OCI-LY1 (cell line): ENCODE measurements at regions not wholly inside any gene's neighbourhood (a gene's known extent, or its start where the extent isn't known, plus 50 kb on each side); places are given as distances from the start of the nearest gene placed in this dataset.

Experiments
- H2AFZ ChIP-seq: fragments of 200-600 bp; sonication (generic), shearing (Covaris generic); 2 replicates; pipeline ENCODE4 v1.6.0; 2014; ENCODE audit warnings: antibody characterized with exemption, mild to moderate bottlenecking, low read length
- H3F3A ChIP-seq: fragments of 200-600 bp; sonication (generic), shearing (Covaris generic); 2 replicates; pipeline ENCODE4 v1.6.0; 2014; ENCODE audit warnings: mild to moderate bottlenecking, antibody characterized with exemption, low read length, moderate library complexity; ENCODE audit not compliant: insufficient read depth
- H3K27ac ChIP-seq: fragments of 200-600 bp; sonication (generic); 2 replicates; pipeline ENCODE4 v1.5.1; 2014; ENCODE audit warnings: low read length, mixed run types, mild to moderate bottlenecking, low read depth; ENCODE audit not compliant: poor library complexity, severe bottlenecking
- H3K27me3 ChIP-seq: fragments of 200-600 bp; sonication (generic); 2 replicates; pipeline ENCODE4 v1.6.0; 2014; ENCODE audit warnings: antibody characterized with exemption, mild to moderate bottlenecking, low read length, moderate library complexity; ENCODE audit not compliant: insufficient read depth
- H3K36me3 ChIP-seq: fragments of 200-600 bp; sonication (generic); 2 replicates; pipeline ENCODE4 v1.6.1; 2014; ENCODE audit warnings: mild to moderate bottlenecking, antibody characterized with exemption, low read length, moderate library complexity, mixed read lengths; ENCODE audit not compliant: insufficient read depth
- H3K4me1 ChIP-seq: fragments of 200-600 bp; sonication (generic); 2 replicates; pipeline ENCODE4 v1.5.1; 2014; ENCODE audit warnings: mild to moderate bottlenecking, low read length, moderate library complexity; ENCODE audit not compliant: insufficient read depth, severe bottlenecking
- H3K4me2 ChIP-seq: fragments of 200-600 bp; sonication (generic), shearing (Covaris generic); 2 replicates; pipeline ENCODE4 v1.6.1; 2014; ENCODE audit warnings: low read length
- H3K4me3 ChIP-seq: fragments of 200-600 bp; sonication (generic); 2 replicates; pipeline ENCODE4 v1.5.1; 2014; ENCODE audit warnings: low read length, low read depth, mild to moderate bottlenecking, mixed read lengths; ENCODE audit not compliant: poor library complexity, severe bottlenecking
- H3K79me2 ChIP-seq: fragments of 200-600 bp; shearing (Covaris generic); 2 replicates; pipeline ENCODE4 v1.6.1; 2016; ENCODE audit warnings: mixed run types, low read length, mixed read lengths; ENCODE audit not compliant: insufficient read depth
- H3K9ac ChIP-seq: fragments of 200-600 bp; sonication (generic), shearing (Covaris generic); 2 replicates; pipeline ENCODE4 v1.6.1; 2014; ENCODE audit warnings: mild to moderate bottlenecking, low read length, mixed read lengths
- H3K9me2 ChIP-seq: fragments of 200-600 bp; sonication (generic), shearing (Covaris generic); 2 replicates; pipeline ENCODE4 v1.6.1; 2014; ENCODE audit warnings: low read depth, mild to moderate bottlenecking, low read length, mixed read lengths
- H3K9me3 ChIP-seq: fragments of 200-600 bp; shearing (Covaris generic); 2 replicates; pipeline ENCODE4 v1.6.1; 2014; ENCODE audit warnings: low read length, mixed read lengths
- H4K20me1 ChIP-seq: fragments of 200-600 bp; sonication (generic), shearing (Covaris generic); 2 replicates; pipeline ENCODE4 v1.6.0; 2016; ENCODE audit warnings: mild to moderate bottlenecking, low read length; ENCODE audit not compliant: insufficient read depth
- EZH2 ChIP-seq: fragments of 200-600 bp; sonication (generic), shearing (Covaris generic); IDR thresholded peaks from 2 replicates; pipeline ENCODE4 v1.8.0; 2017; ENCODE audit warnings: borderline replicate concordance, mixed run types, mild to moderate bottlenecking, antibody characterized with exemption, low read length, moderate library complexity, mixed read lengths
- TF ChIP-seq, protein P1 (sequence below): fragments of 200-600 bp; sonication (generic), shearing (Covaris generic); IDR thresholded peaks from 2 replicates; pipeline ENCODE4 v1.5.1; 2017; ENCODE audit warnings: mild to moderate bottlenecking, antibody characterized with exemption, low read length, moderate library complexity, mixed read lengths

DNA sequence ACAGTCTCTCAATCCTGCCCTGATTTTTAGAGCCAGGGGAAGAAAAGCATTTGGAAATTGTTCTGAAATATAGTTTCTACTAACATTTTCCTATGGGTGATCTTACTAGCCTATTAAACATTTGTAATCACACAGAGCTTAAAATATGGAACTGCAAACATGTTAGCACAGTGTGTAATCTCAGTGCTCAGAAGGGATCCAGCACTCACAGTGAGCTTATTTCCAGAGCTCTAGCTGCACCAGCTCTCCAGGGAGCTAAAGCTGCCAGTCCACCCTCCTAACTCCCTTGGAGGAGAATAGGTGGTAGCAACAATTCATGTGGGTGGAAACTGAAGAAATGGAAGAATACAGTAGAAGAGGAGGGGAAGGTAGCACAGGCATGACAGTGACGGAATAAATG, 64.9 kb upstream of the SYT1 start:
- Histone ChIP-seq H3K9me3 (no peaks in the 10 kb centered on the region), H3K4me3 (no peak overlapping the region), H3K79me2 (no peaks in the 10 kb centered on the region), H3K4me1 (no peaks in the 10 kb centered on the region), H3K27me3 (no peaks in the 10 kb centered on the region), H4K20me1 (no peaks in the 10 kb centered on the region), H3K9me2 (no peaks in the 10 kb centered on the region), H3F3A (no peaks in the 10 kb centered on the region), H3K27ac (no peak overlapping the region), H2AFZ (no peak overlapping the region), H3K36me3 (no peaks in the 10 kb centered on the region), H3K9ac (no peak overlapping the region), H3K4me2 (no peak overlapping the region)
- TF ChIP-seq EZH2: no peak
- TF ChIP-seq, protein P1, sequence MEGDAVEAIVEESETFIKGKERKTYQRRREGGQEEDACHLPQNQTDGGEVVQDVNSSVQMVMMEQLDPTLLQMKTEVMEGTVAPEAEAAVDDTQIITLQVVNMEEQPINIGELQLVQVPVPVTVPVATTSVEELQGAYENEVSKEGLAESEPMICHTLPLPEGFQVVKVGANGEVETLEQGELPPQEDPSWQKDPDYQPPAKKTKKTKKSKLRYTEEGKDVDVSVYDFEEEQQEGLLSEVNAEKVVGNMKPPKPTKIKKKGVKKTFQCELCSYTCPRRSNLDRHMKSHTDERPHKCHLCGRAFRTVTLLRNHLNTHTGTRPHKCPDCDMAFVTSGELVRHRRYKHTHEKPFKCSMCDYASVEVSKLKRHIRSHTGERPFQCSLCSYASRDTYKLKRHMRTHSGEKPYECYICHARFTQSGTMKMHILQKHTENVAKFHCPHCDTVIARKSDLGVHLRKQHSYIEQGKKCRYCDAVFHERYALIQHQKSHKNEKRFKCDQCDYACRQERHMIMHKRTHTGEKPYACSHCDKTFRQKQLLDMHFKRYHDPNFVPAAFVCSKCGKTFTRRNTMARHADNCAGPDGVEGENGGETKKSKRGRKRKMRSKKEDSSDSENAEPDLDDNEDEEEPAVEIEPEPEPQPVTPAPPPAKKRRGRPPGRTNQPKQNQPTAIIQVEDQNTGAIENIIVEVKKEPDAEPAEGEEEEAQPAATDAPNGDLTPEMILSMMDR: no peak

DNA sequence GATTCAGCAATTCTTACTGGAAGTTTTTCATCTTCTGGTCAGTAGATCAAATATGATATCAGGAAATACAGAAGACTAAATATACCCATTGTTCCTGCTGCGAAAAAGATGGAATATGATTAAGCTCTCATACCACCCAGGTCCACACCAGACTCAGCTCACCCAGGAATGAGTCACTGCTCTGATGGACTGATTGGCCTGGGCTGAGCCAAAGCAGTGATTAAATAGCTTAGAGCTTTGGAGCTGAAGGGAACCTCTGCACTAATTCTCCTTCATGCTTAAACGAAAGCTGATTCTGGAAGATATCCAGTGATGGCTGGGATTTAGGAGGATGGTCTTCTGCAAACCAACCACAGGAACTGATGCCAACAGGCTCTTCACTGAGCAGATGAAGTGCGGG, 62.0 kb upstream of the SYT1 start:
- Histone ChIP-seq H3K9me3 (no peaks in the 10 kb centered on the region), H4K20me1 (no peaks in the 10 kb centered on the region), H3K9ac (no peak overlapping the region), H3K27ac (no peak overlapping the region), H3K9me2 (no peaks in the 10 kb centered on the region), H3K36me3 (no peaks in the 10 kb centered on the region), H3K4me3 (no peak overlapping the region), H3K4me2 (no peak overlapping the region), H3K79me2 (no peaks in the 10 kb centered on the region), H3F3A (no peaks in the 10 kb centered on the region), H3K4me1 (no peaks in the 10 kb centered on the region), H3K27me3 (no peaks in the 10 kb centered on the region), H2AFZ (no peak overlapping the region)
- TF ChIP-seq EZH2: no peak
- TF ChIP-seq, protein P1: no peak

DNA sequence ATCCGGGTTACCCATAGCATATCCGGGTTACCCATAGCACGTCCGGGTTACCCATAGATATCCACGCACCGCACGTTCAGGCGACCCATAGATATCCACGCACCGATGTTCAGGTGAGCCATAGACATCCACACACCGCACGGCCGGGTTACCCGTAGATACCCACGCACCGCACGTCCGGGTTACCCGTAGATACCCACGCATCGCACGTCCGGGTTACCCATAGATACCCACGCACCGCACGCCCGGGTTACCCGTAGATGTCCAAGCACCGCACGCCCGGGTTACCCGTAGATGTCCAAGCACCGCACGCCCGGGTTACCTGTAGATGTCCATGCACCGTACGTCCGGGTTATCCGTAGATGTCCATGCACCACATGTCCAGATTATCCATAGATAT, 60.3 kb upstream of the SYT1 start:
- no peak overlapping the region for H2AFZ ChIP-seq
- H3K27ac ChIP-seq: no peak overlapping the region
- TF ChIP-seq EZH2: no peak
- TF ChIP-seq, protein P1: no peak
- no peaks in the 10 kb centered on the region for H3F3A ChIP-seq
- no peaks in the 10 kb centered on the region for H3K4me1 ChIP-seq
- H3K27me3 ChIP-seq: no peaks in the 10 kb centered on the region
- no peak overlapping the region for H3K4me3 ChIP-seq
- no peaks in the 10 kb centered on the region for H3K36me3 ChIP-seq
- no peaks in the 10 kb centered on the region for H3K9me3 ChIP-seq
- no peak overlapping the region for H3K4me2 ChIP-seq
- no peaks in the 10 kb centered on the region for H4K20me1 ChIP-seq
- no peaks in the 10 kb centered on the region for H3K9me2 ChIP-seq
- no peak overlapping the region for H3K9ac ChIP-seq
- no peaks in the 10 kb centered on the region for H3K79me2 ChIP-seq
